A549 (cell line): ENCODE measurements at regions not wholly inside any gene's neighbourhood (a gene's known extent, or its start where the extent isn't known, plus 50 kb on each side); places are given as distances from the start of the nearest gene placed in this dataset.

Source experiments
- ATAC-seq, 2 experiments: fragments of 200-7000 bp in 1 of 2; fragments of >200 bp in 1 of 2; cut with Nextera tagmentation in 1 of 2; cut with Tn5 transposase in 1 of 2; 3 replicates each; pipeline versions ENCODE4 v1.8.0 to v1.9.1; 2018 to 2020; ENCODE audit warnings: mild to moderate bottlenecking in 1 of 2, moderate library complexity in 1 of 2
- CTCF ChIA-PET: fragments of 300-600 bp; sonication (Branson Sonifier 250); formaldehyde crosslinking; extraction: SDS; loops from one replicate; lab custom pipeline; 2021; ENCODE audit warnings: antibody characterized with exemption, inconsistent platforms; lab: Yijun Ruan, JAX
- POLR2A ChIA-PET: fragments of 350-600 bp; formaldehyde crosslinking; extraction: SDS; loops from one replicate; lab custom pipeline; 2021; ENCODE audit warnings: antibody characterized with exemption, inconsistent platforms; lab: Yijun Ruan, JAX
- DNase-seq, 2 experiments: peaks; one replicate each; pipeline versions ENCODE4 v3.0.0 to v3.0.0-alpha.2; 2011 to 2016; ENCODE audit warnings: low read depth in 1 of 2, low spot score in 1 of 2
- FAIRE-seq: peaks from 2 replicates; lab custom pipeline; 2011; peaks lifted over from hg19 to GRCh38; lab: Jason Lieb, UNC
- H3K27ac ChIP-seq, 2 experiments: fragments of >200 bp; sonication (Bioruptor Twin); formaldehyde crosslinking; 3 replicates each; pipeline ENCODE4 v1.5.1; 2016 to 2017
- H3K4me1 ChIP-seq: fragments of >200 bp; sonication (Bioruptor Twin); formaldehyde crosslinking; 3 replicates; pipeline ENCODE4 v1.6.1; 2016
- H3K4me2 ChIP-seq: fragments of >200 bp; sonication (Bioruptor Twin); formaldehyde crosslinking; 3 replicates; pipeline ENCODE4 v1.6.1; 2016
- H3K4me3 ChIP-seq: fragments of >200 bp; sonication (Bioruptor Twin); formaldehyde crosslinking; 3 replicates; pipeline ENCODE4 v1.5.1; 2016
- H3K9me3 ChIP-seq: fragments of >200 bp; sonication (Bioruptor Twin); formaldehyde crosslinking; 3 replicates; pipeline ENCODE4 v1.6.1; 2016
- BHLHE40 ChIP-seq: IDR thresholded peaks from 2 replicates; pipeline ENCODE4 v1.6.1; 2012; ENCODE audit warnings: low read depth, low read length, inconsistent platforms
- CBX2 ChIP-seq: fragments of 200-600 bp; sonication (generic); IDR thresholded peaks from 2 replicates; pipeline ENCODE4 v1.6.1; 2016; ENCODE audit warnings: low read depth, mild to moderate bottlenecking, borderline replicate concordance
- CHD2 ChIP-seq: fragments of 150-350 bp; IDR thresholded peaks from 2 replicates; pipeline ENCODE4 v1.6.1; 2014; ENCODE audit warnings: low read length; ENCODE audit not compliant: partially characterized antibody
- CHD4 ChIP-seq: fragments of 200-600 bp; sonication (generic); IDR thresholded peaks from 2 replicates; pipeline ENCODE4 v1.6.1; 2016; ENCODE audit warnings: antibody characterized with exemption, mild to moderate bottlenecking, borderline replicate concordance
- E2F6 ChIP-seq: IDR thresholded peaks from 2 replicates; pipeline ENCODE4 v1.6.1; 2012; ENCODE audit warnings: low read depth, borderline replicate concordance
- EHF ChIP-seq: fragments of 250-450 bp; sonication (Bioruptor Pico); IDR thresholded peaks from 2 replicates; pipeline ENCODE4 v1.5.0; 2020; ENCODE audit warnings: mild to moderate bottlenecking
- EHMT2 ChIP-seq: fragments of 200-600 bp; sonication (generic); IDR thresholded peaks from 2 replicates; pipeline ENCODE4 v1.6.1; 2016; ENCODE audit warnings: antibody characterized with exemption, low read depth, mild to moderate bottlenecking, moderate library complexity
- ELK1 ChIP-seq: fragments of 150-350 bp; IDR thresholded peaks from 2 replicates; pipeline ENCODE4 v1.6.1; 2014; ENCODE audit warnings: low read depth, mild to moderate bottlenecking, low read length
- EP300 ChIP-seq, 2 experiments: fragments of >200 bp; sonication (Bioruptor Twin); formaldehyde crosslinking; IDR thresholded peaks; 2 replicates in 1 of 2; 3 replicates in 1 of 2; pipeline ENCODE4 v1.6.1; 2016 to 2017
- FOSB ChIP-seq: fragments of 250-450 bp; sonication (Bioruptor Pico); IDR thresholded peaks from 2 replicates; pipeline ENCODE4 v1.5.0; 2020; ENCODE audit warnings: mild to moderate bottlenecking, moderate library complexity
- GATA3 ChIP-seq: IDR thresholded peaks from 2 replicates; pipeline ENCODE4 v1.6.1; 2012; ENCODE audit warnings: borderline replicate concordance
- HEYL ChIP-seq: fragments of 250-450 bp; sonication (Bioruptor Pico); IDR thresholded peaks from 2 replicates; pipeline ENCODE4 v1.8.0; 2021; ENCODE audit warnings: mild to moderate bottlenecking, moderate library complexity
- HOXA7 ChIP-seq: fragments of 250-450 bp; sonication (Bioruptor Pico); IDR thresholded peaks from 2 replicates; pipeline ENCODE4 v1.5.0; 2020; ENCODE audit warnings: mild to moderate bottlenecking, moderate library complexity
- HOXB5 ChIP-seq: fragments of 250-450 bp; sonication (Bioruptor Pico); IDR thresholded peaks from 2 replicates; pipeline ENCODE4 v1.5.0; 2020; ENCODE audit warnings: mild to moderate bottlenecking, moderate library complexity
- KDM1A ChIP-seq: fragments of 200-600 bp; sonication (generic); IDR thresholded peaks from 2 replicates; pipeline ENCODE4 v1.6.1; 2016; ENCODE audit warnings: low read depth, mild to moderate bottlenecking
- KDM5A ChIP-seq: fragments of 200-600 bp; sonication (generic); IDR thresholded peaks from 2 replicates; pipeline ENCODE4 v1.6.1; 2016; ENCODE audit warnings: antibody characterized with exemption, mild to moderate bottlenecking
- MYC ChIP-seq: IDR thresholded peaks from 2 replicates; pipeline ENCODE4 v1.6.1; 2012; ENCODE audit warnings: mild to moderate bottlenecking, inconsistent platforms, low read length, improper control_type of control experiment, borderline replicate concordance
- POLR2AphosphoS2 ChIP-seq: conservative IDR thresholded peaks from 2 replicates; pipeline ENCODE4 v1.6.1; 2012; ENCODE audit warnings: low read length, improper control_type of control experiment, inconsistent platforms
- RAD21 ChIP-seq, 2 experiments: fragments of >200 bp in 1 of 2; sonication (Bioruptor Twin) in 1 of 2; formaldehyde crosslinking in 1 of 2; IDR thresholded peaks in 1 of 2; conservative IDR thresholded peaks in 1 of 2; 2 replicates in 1 of 2; 3 replicates in 1 of 2; pipeline ENCODE4 v1.6.1; 2012 to 2018; ENCODE audit warnings: inconsistent platforms in 1 of 2
- RFX5 ChIP-seq: fragments of 450-650 bp; IDR thresholded peaks from 2 replicates; pipeline ENCODE4 v1.7.1; 2014; ENCODE audit warnings: antibody characterized with exemption, mild to moderate bottlenecking, moderate library complexity
- RNF2 ChIP-seq: fragments of 200-600 bp; sonication (generic); IDR thresholded peaks from 2 replicates; pipeline ENCODE4 v1.6.1; 2016; ENCODE audit warnings: low read depth, mild to moderate bottlenecking, antibody characterized with exemption, moderate library complexity, borderline replicate concordance
- SMC3 ChIP-seq: fragments of >200 bp; sonication (Bioruptor Twin); formaldehyde crosslinking; IDR thresholded peaks from 3 replicates; pipeline ENCODE4 v1.6.1; 2018; ENCODE audit warnings: inconsistent platforms
- SREBF2 ChIP-seq: fragments of 450-650 bp; IDR thresholded peaks from 2 replicates; pipeline ENCODE4 v1.6.1; 2014; ENCODE audit warnings: mild to moderate bottlenecking, moderate library complexity
- TP53 ChIP-seq: fragments of 250-450 bp; sonication (Bioruptor Pico); IDR thresholded peaks from 2 replicates; pipeline ENCODE4 v1.5.0; 2021; ENCODE audit warnings: mild to moderate bottlenecking, moderate library complexity
- ZFP36 ChIP-seq: fragments of 450-650 bp; IDR thresholded peaks from 2 replicates; pipeline ENCODE4 v1.6.1; 2014; ENCODE audit warnings: borderline replicate concordance; ENCODE audit not compliant: partially characterized antibody
- WGBS: methylation state at CpG from one replicate; pipeline ENCODE4 v1.1.6; 2017; ENCODE audit errors: missing lambda C conversion rate; 5-methylcytosine and 5-hydroxymethylcytosine counted together
- TF ChIP-seq, protein P1 (sequence below): IDR thresholded peaks from 2 replicates; pipeline ENCODE4 v1.6.1; 2012
- TF ChIP-seq, protein P2 (sequence below): fragments of >200 bp; sonication (Bioruptor Twin); formaldehyde crosslinking; IDR thresholded peaks from 2 replicates; pipeline ENCODE4 v1.6.1; 2016

- TF ChIP-seq HOXA7 (CRISPR knock-in tag) = no peak
- no peak for TF ChIP-seq FOSB (CRISPR knock-in tag)
- TF ChIP-seq SMC3 = no peak
- TF ChIP-seq HOXB5 (CRISPR knock-in tag) = no peak
- TF ChIP-seq, protein P1, sequence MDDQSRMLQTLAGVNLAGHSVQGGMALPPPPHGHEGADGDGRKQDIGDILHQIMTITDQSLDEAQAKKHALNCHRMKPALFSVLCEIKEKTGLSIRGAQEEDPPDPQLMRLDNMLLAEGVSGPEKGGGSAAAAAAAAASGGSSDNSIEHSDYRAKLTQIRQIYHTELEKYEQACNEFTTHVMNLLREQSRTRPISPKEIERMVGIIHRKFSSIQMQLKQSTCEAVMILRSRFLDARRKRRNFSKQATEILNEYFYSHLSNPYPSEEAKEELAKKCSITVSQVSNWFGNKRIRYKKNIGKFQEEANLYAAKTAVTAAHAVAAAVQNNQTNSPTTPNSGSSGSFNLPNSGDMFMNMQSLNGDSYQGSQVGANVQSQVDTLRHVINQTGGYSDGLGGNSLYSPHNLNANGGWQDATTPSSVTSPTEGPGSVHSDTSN = no peak
Observed at GRCh38 chr7:42763137-42763551, 148.7 kb downstream of the C7orf25 start (continued).

DNA sequence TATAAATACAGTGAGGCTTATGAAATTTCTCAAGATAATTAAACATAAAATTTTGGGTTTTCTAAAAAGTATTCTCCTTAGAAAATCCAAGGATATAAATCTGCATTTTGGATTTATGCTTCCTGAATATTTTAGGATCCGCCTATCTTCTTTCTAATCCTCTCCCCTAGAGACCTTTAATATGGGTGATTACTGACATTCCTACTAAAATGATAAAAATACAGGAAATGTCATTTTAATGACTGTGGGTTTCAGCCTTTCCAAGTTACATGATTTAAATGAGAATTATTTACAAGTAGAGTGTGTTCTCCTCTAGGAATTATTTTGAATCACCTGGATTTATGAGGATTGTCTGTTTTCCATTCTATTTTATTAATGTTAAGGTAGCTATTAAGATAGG lies 150.4 kb downstream of the C7orf25 start:
- ChIA-PET POLR2A (no interaction called here), CTCF (no interaction called here)
- no peak overlapping the region for H3K4me2 ChIP-seq
- DNase-seq = no peak
- no peaks in the 10 kb centered on the region for H3K9me3 ChIP-seq
- H3K4me1 ChIP-seq = no peaks in the 10 kb centered on the region
- H3K27ac ChIP-seq = no peak overlapping the region
- H3K4me3 ChIP-seq = no peak overlapping the region
- ATAC-seq = no peak
- no peak for TF ChIP-seq GATA3
- no peak for TF ChIP-seq EHF (CRISPR knock-in tag)
- no peak for TF ChIP-seq SREBF2
- no peak for TF ChIP-seq ELK1
- no peak for TF ChIP-seq KDM1A
- FAIRE-seq = no peak
- 2% methylated on average over 1 of the region's 1 CpG for WGBS

DNA sequence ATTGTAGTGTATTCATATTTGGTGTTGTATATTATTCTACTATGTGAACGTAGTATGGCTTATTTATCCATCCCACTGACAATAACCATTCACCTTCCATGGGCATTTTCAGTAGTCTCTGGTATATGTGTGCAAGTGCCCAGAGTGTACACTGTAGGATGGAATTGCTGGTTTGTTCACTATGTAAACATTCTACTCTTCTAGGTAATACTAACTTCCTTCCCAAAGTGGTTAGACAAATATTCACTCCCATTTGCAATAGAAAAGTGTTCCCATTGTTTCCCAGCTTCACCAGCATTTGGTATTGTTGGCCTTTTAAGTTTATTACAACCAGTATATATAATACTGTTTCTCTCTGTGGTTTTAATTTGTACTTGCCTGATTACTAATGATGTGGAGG lies 153.7 kb downstream of the C7orf25 start:
- DNase-seq (no peak), FAIRE-seq (no peak), ATAC-seq (no peak)
- Histone ChIP-seq H3K4me2 (no peak overlapping the region), H3K27ac (no peak overlapping the region), H3K4me1 (no peaks in the 10 kb centered on the region), H3K9me3 (no peaks in the 10 kb centered on the region), H3K4me3 (no peak overlapping the region)
- WGBS = 2% methylated on average over 1 of the region's 1 CpG
- TF ChIP-seq RNF2 (no peak), RFX5 (no peak), HEYL (no peak), ZFP36 (no peak), GATA3 (no peak), SREBF2 (no peak), RAD21 (conservative IDR thresholded peaks at IDR 0.05 in 1 of 2, IDR thresholded peaks at IDR 0.05 in 1 of 2) (no peak), CBX2 (no peak), E2F6 (no peak), KDM5A (no peak), TP53 (no peak)
- TF ChIP-seq, protein P2, sequence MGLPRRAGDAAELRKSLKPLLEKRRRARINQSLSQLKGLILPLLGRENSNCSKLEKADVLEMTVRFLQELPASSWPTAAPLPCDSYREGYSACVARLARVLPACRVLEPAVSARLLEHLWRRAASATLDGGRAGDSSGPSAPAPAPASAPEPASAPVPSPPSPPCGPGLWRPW = no peak
- CTCF ChIA-PET = interaction anchor here (1.1 kb wide), 1 partner anchor 12 kb away, joined by 3 read pairs; no protein-coding TSS in a partner anchor
- POLR2A ChIA-PET = no interaction called here

- POLR2A ChIA-PET = no interaction called here
- H3K4me3 ChIP-seq = no peak overlapping the region
- no peaks in the 10 kb centered on the region for H3K4me1 ChIP-seq
- H3K4me2 ChIP-seq = no peak overlapping the region
- H3K27ac ChIP-seq = no peak overlapping the region
- 22% methylated on average over 5 of the region's 5 CpGs for WGBS
- DNase-seq = no peak
- no peaks in the 10 kb centered on the region for H3K9me3 ChIP-seq
- FAIRE-seq = no peak
- CTCF ChIA-PET = no interaction called here
- ATAC-seq = no peak
- no peak for TF ChIP-seq BHLHE40
- TF ChIP-seq CHD2 = no peak
- TF ChIP-seq EHMT2 = no peak
- TF ChIP-seq POLR2AphosphoS2 = no peak
- TF ChIP-seq MYC = no peak
- no peak for TF ChIP-seq EP300 (IDR thresholded peaks at IDR 0.05)
- TF ChIP-seq CHD4 = no peak
Observed at GRCh38 chr7:42756841-42757240, 155.0 kb downstream of the C7orf25 start.
